ENCODE measurements at regions not wholly inside any gene's neighbourhood (a gene's known extent, or its start where the extent isn't known, plus 50 kb on each side); places are given as distances from the start of the nearest gene placed in this dataset.

DNA sequence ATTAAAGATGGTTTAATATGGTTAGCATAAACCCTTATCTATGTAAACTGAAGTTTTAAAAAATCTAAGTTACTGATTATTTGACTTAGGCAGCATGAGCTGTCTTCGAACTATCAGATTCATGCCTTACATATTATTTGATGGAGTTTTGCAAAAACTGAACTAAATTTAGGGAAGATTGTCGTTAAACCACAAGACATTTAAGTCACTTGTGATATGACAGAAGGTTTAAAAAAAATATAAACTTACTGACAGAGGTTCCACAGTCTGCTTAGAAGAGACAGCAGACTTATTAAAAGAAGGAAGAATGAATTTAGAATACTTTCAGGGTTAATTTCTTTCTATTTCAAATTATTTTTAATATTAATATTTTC, 110.9 kb upstream of the FRY start:
- H3K9me2 ChIP-seq (ENCODE audit: insufficient read depth) = no peaks in the 10 kb centered on the region
- intact Hi-C loops (cut with micrococcal nuclease; ENCODE audit: unreplicated experiment) = no loop called here
- no peaks in the 10 kb centered on the region for H3K79me2 ChIP-seq (ENCODE audit: low read depth)
- POLR2A ChIA-PET (ENCODE audit: unreplicated experiment) = no interaction called here
- CTCF ChIA-PET = no interaction called here
- no peaks in the 10 kb centered on the region for H3K4me1 ChIP-seq (replicated peaks; ENCODE audit: insufficient read depth)
- H4K20me1 ChIP-seq (ENCODE audit: insufficient read depth) = no peaks in the 10 kb centered on the region
- no peaks in the 10 kb centered on the region for H3K9me3 ChIP-seq (ENCODE audit: insufficient read depth, low read depth)
- H3K4me2 ChIP-seq = no peak overlapping the region
- no peak overlapping the region for H2AFZ ChIP-seq
- no TSS peak for BruUV-seq (replicated peaks)
- TF ChIP-seq, protein P1, sequence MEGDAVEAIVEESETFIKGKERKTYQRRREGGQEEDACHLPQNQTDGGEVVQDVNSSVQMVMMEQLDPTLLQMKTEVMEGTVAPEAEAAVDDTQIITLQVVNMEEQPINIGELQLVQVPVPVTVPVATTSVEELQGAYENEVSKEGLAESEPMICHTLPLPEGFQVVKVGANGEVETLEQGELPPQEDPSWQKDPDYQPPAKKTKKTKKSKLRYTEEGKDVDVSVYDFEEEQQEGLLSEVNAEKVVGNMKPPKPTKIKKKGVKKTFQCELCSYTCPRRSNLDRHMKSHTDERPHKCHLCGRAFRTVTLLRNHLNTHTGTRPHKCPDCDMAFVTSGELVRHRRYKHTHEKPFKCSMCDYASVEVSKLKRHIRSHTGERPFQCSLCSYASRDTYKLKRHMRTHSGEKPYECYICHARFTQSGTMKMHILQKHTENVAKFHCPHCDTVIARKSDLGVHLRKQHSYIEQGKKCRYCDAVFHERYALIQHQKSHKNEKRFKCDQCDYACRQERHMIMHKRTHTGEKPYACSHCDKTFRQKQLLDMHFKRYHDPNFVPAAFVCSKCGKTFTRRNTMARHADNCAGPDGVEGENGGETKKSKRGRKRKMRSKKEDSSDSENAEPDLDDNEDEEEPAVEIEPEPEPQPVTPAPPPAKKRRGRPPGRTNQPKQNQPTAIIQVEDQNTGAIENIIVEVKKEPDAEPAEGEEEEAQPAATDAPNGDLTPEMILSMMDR (conservative IDR thresholded peaks at IDR 0.05) = no peak
- no peak for TF ChIP-seq EZH2 (IDR thresholded peaks at IDR 0.05; ENCODE audit: low read depth)
- H3K36me3 ChIP-seq (ENCODE audit: low read depth) = no peaks in the 10 kb centered on the region
- no peak overlapping the region for H3K27ac ChIP-seq
- H3K4me3 ChIP-seq = no peak overlapping the region
- no peak for DNase-seq
- H3F3A ChIP-seq (ENCODE audit: insufficient read depth, low read depth) = no peaks in the 10 kb centered on the region
- no peaks in the 10 kb centered on the region for H3K27me3 ChIP-seq (ENCODE audit: insufficient read depth, low read depth)

DNA sequence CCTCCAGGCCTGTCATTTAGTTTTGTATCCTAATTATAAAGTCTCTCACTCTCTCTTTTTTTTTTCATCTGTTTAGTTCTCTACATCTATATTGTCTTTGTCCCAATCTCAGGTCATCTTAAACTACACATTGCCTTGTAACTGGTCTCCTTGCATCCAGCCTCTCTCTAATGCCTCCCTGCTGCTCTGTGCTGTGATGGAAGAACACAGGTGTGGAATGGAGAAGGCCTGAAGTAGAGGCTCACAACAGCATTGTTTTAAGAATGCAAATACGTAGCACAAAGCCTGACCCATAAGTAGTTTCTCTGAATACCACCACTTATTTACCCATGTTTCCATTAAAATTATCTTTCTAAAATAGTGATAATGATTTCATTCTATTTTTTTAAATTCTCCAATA, 108.8 kb upstream of the FRY start:
- no peaks in the 10 kb centered on the region for H3K9me3 ChIP-seq (ENCODE audit: insufficient read depth, low read depth)
- ChIA-PET POLR2A (ENCODE audit: unreplicated experiment) (no interaction called here), CTCF (no interaction called here)
- no peaks in the 10 kb centered on the region for H3K9me2 ChIP-seq (ENCODE audit: insufficient read depth)
- H4K20me1 ChIP-seq (ENCODE audit: insufficient read depth) = no peaks in the 10 kb centered on the region
- no peak for DNase-seq
- no peaks in the 10 kb centered on the region for H3K79me2 ChIP-seq (ENCODE audit: low read depth)
- H2AFZ ChIP-seq = no peak overlapping the region
- H3F3A ChIP-seq (ENCODE audit: insufficient read depth, low read depth) = 0 out of 2 replicates have a peak, but pooled peaks cover 5% of the 10 kb centered on the region
- H3K4me3 ChIP-seq = no peak overlapping the region
- no peaks in the 10 kb centered on the region for H3K27me3 ChIP-seq (ENCODE audit: insufficient read depth, low read depth)
- no peak for TF ChIP-seq EZH2 (IDR thresholded peaks at IDR 0.05; ENCODE audit: low read depth)
- TF ChIP-seq, protein P1 (conservative IDR thresholded peaks at IDR 0.05) = no peak
- intact Hi-C loops (cut with micrococcal nuclease; ENCODE audit: unreplicated experiment) = no loop called here
- H3K4me1 ChIP-seq (replicated peaks; ENCODE audit: insufficient read depth) = peaks cover 16% of the 10 kb centered on the region
- H3K36me3 ChIP-seq (ENCODE audit: low read depth) = no peaks in the 10 kb centered on the region
- H3K4me2 ChIP-seq = no peak overlapping the region
- no peak overlapping the region for H3K27ac ChIP-seq
- no TSS peak for BruUV-seq (replicated peaks)

DNA sequence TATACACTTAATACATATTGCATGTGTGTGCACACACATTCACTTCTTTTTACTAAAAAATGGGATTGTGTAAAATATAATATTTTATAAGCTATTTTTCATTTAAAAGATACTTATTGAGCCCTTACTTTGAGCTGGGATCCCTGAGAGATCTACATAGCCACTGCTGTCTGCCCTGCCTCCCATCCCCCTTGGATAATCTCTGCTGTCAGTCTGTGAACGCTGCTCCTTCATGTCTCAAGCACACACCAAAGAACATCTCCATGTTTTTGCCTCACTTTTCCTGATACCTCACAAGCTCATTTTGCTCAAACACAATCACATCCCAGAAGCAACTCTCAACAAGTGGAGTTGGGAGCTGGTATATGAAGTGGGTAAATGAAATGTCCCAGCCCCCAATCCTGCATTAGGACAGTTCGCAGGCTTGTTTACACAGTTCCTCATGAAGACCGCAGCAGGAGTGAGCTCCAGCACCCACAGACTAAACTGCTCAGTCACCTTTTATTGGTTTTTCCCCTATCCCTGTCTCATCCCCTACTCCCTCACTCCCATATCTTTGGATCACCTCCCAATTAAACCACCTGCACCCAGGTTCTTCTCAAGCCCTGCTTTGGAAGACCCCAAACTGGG, 108.3 kb upstream of the FRY start:
- Histone ChIP-seq H3K9me3 (ENCODE audit: insufficient read depth, low read depth) (no peaks in the 10 kb centered on the region), H3K9me2 (ENCODE audit: insufficient read depth) (no peaks in the 10 kb centered on the region), H3K4me1 (replicated peaks; ENCODE audit: insufficient read depth) (peaks cover 19% of the 10 kb centered on the region), H3F3A (ENCODE audit: insufficient read depth, low read depth) (0 out of 2 replicates have a peak, but pooled peaks cover 5% of the 10 kb centered on the region), H3K4me2 (no peak overlapping the region), H3K4me3 (no peak overlapping the region), H3K27me3 (ENCODE audit: insufficient read depth, low read depth) (no peaks in the 10 kb centered on the region), H3K36me3 (ENCODE audit: low read depth) (no peaks in the 10 kb centered on the region), H2AFZ (no peak overlapping the region), H4K20me1 (ENCODE audit: insufficient read depth) (no peaks in the 10 kb centered on the region), H3K79me2 (ENCODE audit: low read depth) (no peaks in the 10 kb centered on the region), H3K27ac (no peak overlapping the region)
- no peak for DNase-seq
- intact Hi-C loops (cut with micrococcal nuclease; ENCODE audit: unreplicated experiment) = no loop called here
- no TSS peak for BruUV-seq (replicated peaks)
- ChIA-PET CTCF (no interaction called here), POLR2A (ENCODE audit: unreplicated experiment) (interaction anchor here (0.5 kb wide), 1 partner anchor 13 kb away, joined by 14 read pairs; no protein-coding TSS in a partner anchor)
- no peak for TF ChIP-seq EZH2 (IDR thresholded peaks at IDR 0.05; ENCODE audit: low read depth)
- TF ChIP-seq, protein P1 (conservative IDR thresholded peaks at IDR 0.05) = no peak

Measured in PC-9 (cell line).